Ectodermal cell (in vitro differentiated cells): ENCODE measurements at regions not wholly inside any gene's neighbourhood (a gene's known extent, or its start where the extent isn't known, plus 50 kb on each side); places are given as distances from the start of the nearest gene placed in this dataset.

Experiments used
- H3K27ac ChIP-seq: 2 replicates; pipeline ENCODE4 v1.7.0; 2013; ENCODE audit warnings: mild to moderate bottlenecking, low read depth, low read length; ENCODE audit not compliant: insufficient read depth, poor library complexity, severe bottlenecking
- H3K27me3 ChIP-seq: 2 replicates; pipeline ENCODE4 v1.7.0; 2013; ENCODE audit warnings: mild to moderate bottlenecking, low read length; ENCODE audit not compliant: insufficient read depth, control insufficient read depth, poor library complexity, severe bottlenecking
- H3K36me3 ChIP-seq: one replicate; pipeline ENCODE4 v1.7.0; 2013; ENCODE audit warnings: low read length; ENCODE audit not compliant: control insufficient read depth, insufficient read depth
- H3K4me1 ChIP-seq: one replicate; pipeline ENCODE4 v1.7.0; 2013; ENCODE audit warnings: low read length; ENCODE audit not compliant: control insufficient read depth, insufficient read depth
- H3K4me3 ChIP-seq: 2 replicates; pipeline ENCODE4 v1.7.0; 2013; ENCODE audit warnings: low read depth, low read length, control low read depth; ENCODE audit not compliant: insufficient read depth
- H3K9me3 ChIP-seq: 2 replicates; pipeline ENCODE4 v1.7.0; 2013; ENCODE audit warnings: mild to moderate bottlenecking, low read length, moderate library complexity; ENCODE audit not compliant: control insufficient read depth
- WGBS, 2 experiments: methylation state at CpG; one replicate each; pipeline ENCODE4 v1.1.7; 2013; ENCODE audit warnings: missing lambda C conversion rate in 2 of 2; 5-methylcytosine and 5-hydroxymethylcytosine counted together

DNA sequence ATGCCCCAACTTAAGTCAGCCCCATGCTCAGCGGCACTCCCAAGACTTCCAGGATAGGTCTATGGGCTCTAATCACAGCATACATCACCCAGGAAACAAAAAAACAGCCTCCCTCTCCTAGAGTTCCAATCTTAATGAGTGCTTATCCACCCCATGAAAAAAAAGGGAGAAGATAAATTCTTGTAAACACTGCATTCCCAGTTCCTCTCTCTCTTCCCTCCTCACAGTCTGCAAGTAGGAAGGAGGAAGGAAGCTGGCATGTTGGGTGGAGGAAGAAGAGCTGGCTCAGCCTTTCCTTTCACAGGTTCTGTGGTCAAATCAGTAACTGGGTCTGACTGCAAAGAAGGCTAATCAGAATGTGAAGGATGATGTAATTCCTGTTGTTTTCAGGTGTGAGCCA is 69.9 kb upstream of the ZC3H11B start:
- 92 to 94% methylated on average over 1 of the region's 1 CpG for WGBS, 2 experiments

GRCh38 chr1:219681876-219682275 is 69.0 kb upstream of the ZC3H11B start:
- Histone ChIP-seq H3K9me3 (no peaks in the 10 kb centered on the region), H3K4me3 (no peak overlapping the region), H3K36me3 (no peaks in the 10 kb centered on the region), H3K4me1 (no peaks in the 10 kb centered on the region), H3K27me3 (no peaks in the 10 kb centered on the region), H3K27ac (no peak overlapping the region)
- WGBS, 2 experiments: 85 to 100% methylated on average over 1 of the region's 1 CpG

More for the DNA sequence above, 69.9 kb upstream of the ZC3H11B start:
- Histone ChIP-seq H3K9me3 (no peaks in the 10 kb centered on the region), H3K27ac (no peak overlapping the region), H3K4me3 (no peak overlapping the region), H3K4me1 (no peaks in the 10 kb centered on the region), H3K36me3 (no peaks in the 10 kb centered on the region), H3K27me3 (no peaks in the 10 kb centered on the region)

DNA sequence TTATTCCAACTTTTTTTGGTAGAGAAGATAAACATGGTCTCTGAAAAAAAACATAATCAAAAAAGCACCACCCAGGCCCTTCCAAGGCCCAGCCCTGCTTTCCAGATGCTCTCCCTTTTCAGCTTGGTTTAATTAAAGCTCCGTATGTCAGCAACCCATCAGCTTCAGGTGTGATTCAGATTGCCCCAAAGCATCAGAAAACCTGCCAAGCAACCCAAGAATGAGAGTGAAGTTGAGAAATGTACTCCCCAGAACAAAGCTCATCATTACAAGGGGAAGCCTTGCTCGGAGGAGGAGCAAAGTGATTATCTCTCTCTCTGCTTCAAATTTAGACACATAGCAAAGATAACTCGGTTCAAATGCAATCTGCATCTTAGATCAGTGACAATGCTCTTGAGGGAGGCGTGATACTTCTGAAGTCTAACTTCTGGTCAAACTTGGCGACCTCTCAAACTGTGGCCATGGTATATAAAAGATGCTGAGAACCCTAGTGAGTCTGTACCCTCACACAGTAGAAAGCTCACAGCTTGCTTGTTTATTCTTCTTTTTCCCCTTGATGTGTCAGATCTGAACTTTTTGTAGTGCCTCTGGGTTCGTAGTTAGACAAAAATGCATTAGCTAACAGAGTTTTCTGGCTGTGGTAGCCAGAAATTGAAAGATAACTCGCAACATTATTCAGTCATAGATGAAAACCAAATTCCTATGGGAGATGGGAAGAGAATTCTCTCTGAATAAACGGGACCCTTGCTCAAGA is 63.3 kb upstream of the ZC3H11B start:
- H3K27me3 ChIP-seq: no peaks in the 10 kb centered on the region
- no peak overlapping the region for H3K4me3 ChIP-seq
- no peak overlapping the region for H3K27ac ChIP-seq
- H3K36me3 ChIP-seq: no peaks in the 10 kb centered on the region
- no peaks in the 10 kb centered on the region for H3K4me1 ChIP-seq
- no peaks in the 10 kb centered on the region for H3K9me3 ChIP-seq
- WGBS, 2 experiments: 91 to 94% methylated on average over 8 of the region's 8 CpGs

DNA sequence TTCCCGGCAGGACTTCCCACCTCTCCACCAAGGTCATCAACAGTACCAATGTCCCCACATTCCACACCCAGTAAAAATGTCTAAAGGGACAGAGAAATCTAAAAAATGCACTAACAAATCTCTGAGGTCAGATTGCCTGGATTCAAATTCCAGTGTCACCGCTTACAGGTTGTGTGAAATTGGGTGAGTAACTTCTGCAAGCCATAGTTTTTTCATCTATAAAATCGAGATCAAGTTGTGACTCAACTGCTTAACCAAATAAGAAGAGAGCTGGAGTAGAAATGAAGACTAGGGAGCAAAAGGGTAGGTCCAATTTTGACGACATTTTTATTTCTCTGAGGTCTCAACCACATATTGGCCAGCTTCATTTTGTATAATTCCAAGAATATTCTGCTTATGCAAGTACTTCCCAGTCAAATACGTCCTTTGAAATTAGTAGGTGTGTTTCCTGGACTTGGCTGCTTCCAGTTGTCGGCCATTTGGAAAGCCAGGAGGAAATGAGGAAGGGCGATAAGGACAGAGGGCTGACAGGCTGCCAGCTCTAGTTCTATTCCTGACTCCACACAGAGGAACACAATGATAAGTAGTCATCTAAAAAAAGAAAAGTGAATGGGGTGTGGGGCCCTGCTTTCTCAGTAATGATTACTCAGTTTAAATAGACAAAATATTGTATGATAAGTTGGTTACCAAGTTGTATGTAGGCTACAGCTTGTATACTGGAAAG is 57.7 kb upstream of the ZC3H11B start:
- H3K27me3 ChIP-seq: no peaks in the 10 kb centered on the region
- no peak overlapping the region for H3K4me3 ChIP-seq
- no peaks in the 10 kb centered on the region for H3K9me3 ChIP-seq
- H3K36me3 ChIP-seq: no peaks in the 10 kb centered on the region
- no peak overlapping the region for H3K27ac ChIP-seq
- no peaks in the 10 kb centered on the region for H3K4me1 ChIP-seq
- 93% methylated on average over 7 of the region's 7 CpGs for WGBS, 2 experiments

DNA sequence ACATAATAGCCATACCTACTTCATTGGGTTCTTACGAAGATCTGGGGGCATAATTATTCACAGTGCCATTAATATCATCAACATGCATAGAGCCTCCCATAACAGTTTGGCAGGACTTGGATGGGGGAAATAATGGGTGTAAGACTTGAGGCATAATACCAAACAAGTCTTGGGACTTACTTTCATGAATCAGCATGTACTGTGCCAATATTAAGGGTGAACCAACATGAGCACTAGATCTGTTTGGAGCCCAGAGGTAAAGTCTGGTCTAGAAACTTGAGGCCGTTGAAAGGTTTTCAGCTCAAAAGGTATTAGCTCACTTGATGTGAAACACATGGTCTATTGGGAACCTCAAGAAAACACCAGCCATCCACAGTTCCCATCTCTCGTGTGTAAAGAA is 56.7 kb upstream of the ZC3H11B start:
- H3K4me1 ChIP-seq: no peaks in the 10 kb centered on the region
- no peak overlapping the region for H3K4me3 ChIP-seq
- H3K27me3 ChIP-seq: no peaks in the 10 kb centered on the region
- no peaks in the 10 kb centered on the region for H3K9me3 ChIP-seq
- H3K27ac ChIP-seq: no peak overlapping the region
- H3K36me3 ChIP-seq: no peaks in the 10 kb centered on the region
- WGBS, 2 experiments: 92% methylated on average over 3 of the region's 3 CpGs

- no peak overlapping the region for H3K27ac ChIP-seq
- H3K9me3 ChIP-seq: no peaks in the 10 kb centered on the region
- H3K4me3 ChIP-seq: no peak overlapping the region
- 63 to 69% methylated on average over 3 to 4 of the region's 4 CpGs for WGBS, 2 experiments
- H3K27me3 ChIP-seq: no peaks in the 10 kb centered on the region
- no peaks in the 10 kb centered on the region for H3K36me3 ChIP-seq
- H3K4me1 ChIP-seq: no peaks in the 10 kb centered on the region
These were observed 56.1 kb upstream of the ZC3H11B start for GRCh38 chr1:219669042-219669441.

GRCh38 chr1:219668446-219668845 is 55.5 kb upstream of the ZC3H11B start:
- Histone ChIP-seq H3K4me1 (no peaks in the 10 kb centered on the region), H3K27ac (no peak overlapping the region), H3K36me3 (no peaks in the 10 kb centered on the region), H3K9me3 (no peaks in the 10 kb centered on the region), H3K4me3 (no peak overlapping the region), H3K27me3 (no peaks in the 10 kb centered on the region)
- WGBS, 2 experiments: 90 to 94% methylated on average over 2 of the region's 2 CpGs

- Histone ChIP-seq H3K4me3 (no peak overlapping the region), H3K4me1 (no peaks in the 10 kb centered on the region), H3K9me3 (no peaks in the 10 kb centered on the region), H3K27ac (no peak overlapping the region), H3K27me3 (no peaks in the 10 kb centered on the region), H3K36me3 (no peaks in the 10 kb centered on the region)
- 97 to 100% methylated on average over 3 of the region's 3 CpGs for WGBS, 2 experiments
These were observed 53.3 kb upstream of the ZC3H11B start for GRCh38 chr1:219666242-219666641.

- Histone ChIP-seq H3K27ac (no peak overlapping the region), H3K4me3 (no peak overlapping the region), H3K4me1 (peaks cover 7% of the 10 kb centered on the region), H3K36me3 (no peaks in the 10 kb centered on the region), H3K27me3 (no peaks in the 10 kb centered on the region), H3K9me3 (no peaks in the 10 kb centered on the region)
- 92% methylated on average over 1 of the region's 1 CpG; no CpG with 5 or more reads in 1 of the 2 experiments for WGBS, 2 experiments
These were observed 52.2 kb upstream of the ZC3H11B start for GRCh38 chr1:219665089-219665488.

DNA sequence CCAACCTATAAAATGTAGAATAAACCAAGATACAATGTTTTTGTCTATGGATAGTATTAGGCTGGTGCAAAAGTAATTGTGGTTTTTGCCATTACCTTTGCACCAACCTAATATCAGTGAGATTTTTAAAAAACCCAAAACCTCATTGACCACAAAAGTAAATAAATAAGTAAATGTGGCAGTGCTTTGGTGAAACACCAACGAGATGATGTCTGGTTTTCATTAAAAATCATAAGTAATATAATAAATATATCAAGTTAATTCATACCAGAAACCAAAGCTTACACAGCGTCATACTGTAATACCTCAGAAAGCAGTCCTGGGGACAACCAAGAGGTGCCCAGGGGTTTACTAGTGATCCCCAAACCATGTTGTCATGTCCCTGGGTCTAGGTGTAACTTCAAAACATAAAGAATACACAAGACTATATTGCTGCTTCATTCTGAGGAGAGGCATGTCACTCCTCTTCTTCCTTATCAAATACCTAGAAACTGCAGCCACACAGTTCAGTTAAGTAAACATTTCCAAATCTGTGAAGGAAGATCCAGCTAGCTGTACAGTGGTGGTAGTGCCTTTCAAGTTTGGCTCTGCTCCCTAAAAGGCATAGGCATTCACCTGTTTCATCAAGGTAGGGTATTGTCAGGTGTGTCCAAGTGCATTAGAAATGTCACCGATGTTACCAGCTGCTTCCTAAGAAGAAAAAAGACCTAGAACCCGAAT is 51.6 kb upstream of the ZC3H11B start:
- H3K27ac ChIP-seq: no peak overlapping the region
- H3K4me3 ChIP-seq: no peak overlapping the region
- no peaks in the 10 kb centered on the region for H3K9me3 ChIP-seq
- H3K4me1 ChIP-seq: peaks cover 12% of the 10 kb centered on the region
- WGBS, 2 experiments: 86 to 94% methylated on average over 3 of the region's 4 CpGs
- H3K27me3 ChIP-seq: no peaks in the 10 kb centered on the region
- no peaks in the 10 kb centered on the region for H3K36me3 ChIP-seq
